ENCODE measurements at regions not wholly inside any gene's neighbourhood (a gene's known extent, or its start where the extent isn't known, plus 50 kb on each side); places are given as distances from the start of the nearest gene placed in this dataset.

DNA sequence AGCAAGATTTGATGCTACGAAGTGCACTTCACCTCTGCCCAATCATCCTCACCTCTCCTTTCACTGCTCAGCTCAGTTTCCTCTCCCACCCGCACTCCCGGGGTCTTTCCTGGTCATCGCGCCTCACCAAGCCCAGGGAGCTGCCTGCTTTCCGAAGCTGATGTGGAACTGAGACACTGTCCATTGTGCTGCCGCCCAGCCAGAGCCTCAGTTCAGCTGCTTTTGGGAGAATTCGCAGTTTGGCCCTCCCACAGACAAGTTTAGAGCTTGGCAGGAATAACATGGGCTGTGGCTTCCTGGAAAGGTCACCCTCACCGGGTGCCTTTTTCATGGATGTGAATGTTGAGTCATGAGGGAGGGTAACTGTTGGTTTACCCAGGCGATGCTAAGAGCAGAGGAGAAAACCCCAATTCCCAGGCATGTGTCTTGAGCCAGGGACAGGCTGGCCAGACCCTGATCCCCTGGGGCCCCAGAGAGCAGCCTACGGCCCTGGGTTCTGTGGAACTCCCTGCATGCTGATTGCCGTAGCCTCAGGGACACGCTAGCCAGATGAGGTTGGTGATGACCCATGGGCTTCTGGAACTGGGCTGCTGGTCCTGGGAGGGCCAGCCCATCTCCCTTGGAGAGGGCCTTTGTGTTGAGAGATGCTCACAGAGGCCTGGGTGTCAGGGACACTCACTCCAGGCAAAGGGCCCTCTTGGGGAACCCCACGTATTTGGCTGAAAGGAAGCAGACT is 1687.5 kb downstream of the TP53TG3F start:
- no peak overlapping the region for H3K4me2 ChIP-seq (ENCODE audit: insufficient read depth, low read length)
- no peaks in the 10 kb centered on the region for H3K9me1 ChIP-seq (ENCODE audit: control insufficient read depth, insufficient read depth, low read length)
- in situ Hi-C loops (cut with MboI) (no loop called here), intact Hi-C loops (cut with micrococcal nuclease) (no loop called here)
- DNase-seq (ENCODE audit: extremely low read depth in 1 of 4, low spot score in 3 of 4) (no peak), FAIRE-seq (no peak), ATAC-seq (no peak)
- CTCF ChIA-PET (ENCODE audit: low intra/inter-chr PET ratio), result no interaction called here
- no peaks in the 10 kb centered on the region for H3K4me1 ChIP-seq (replicated peaks in 1 of 2; ENCODE audit: control insufficient read depth in 2 of 2, insufficient read depth in 2 of 2, low read length in 2 of 2)
- no peaks in the 10 kb centered on the region for H4K20me1 ChIP-seq (replicated peaks; ENCODE audit: control insufficient read depth, insufficient read depth, low read length)
- no peaks in the 10 kb centered on the region for H3K27me3 ChIP-seq (ENCODE audit: control insufficient read depth in 2 of 2, insufficient read depth in 2 of 2, low read length in 2 of 2)
- no peaks in the 10 kb centered on the region for H3K79me2 ChIP-seq (ENCODE audit: control insufficient read depth, insufficient read depth, low read length)
- H3K36me3 ChIP-seq (ENCODE audit: control insufficient read depth, insufficient read depth, low read length), result no peaks in the 10 kb centered on the region
- BruUV-seq (replicated peaks), result no TSS peak
- no peak overlapping the region for H3K9ac ChIP-seq (ENCODE audit: insufficient read depth in 1 of 2, low read depth in 2 of 2, low read length in 2 of 2)
- WGBS (ENCODE audit: insufficient coverage, low coverage, missing lambda C conversion rate), result 7% methylated on average over 12 of the region's 14 CpGs
- POLR2A ChIA-PET, result no interaction called here
- H3K9me3 ChIP-seq (replicated peaks; ENCODE audit: control insufficient read depth, insufficient read depth, low read depth, low read length), result no peaks in the 10 kb centered on the region; the same call in 1 of the 2 replicates
- H3K4me3 ChIP-seq, result no peak overlapping the region
- TF ChIP-seq GABPB1 (CRISPR knock-in tag; IDR thresholded peaks at IDR 0.05), result no peak
- no peak for TF ChIP-seq PYGO2 (tag; IDR thresholded peaks at IDR 0.05)
- no peak overlapping the region for H3K27ac ChIP-seq (ENCODE audit: extremely low read depth, low read depth, low read length)
- H2AFZ ChIP-seq (ENCODE audit: low read depth, low read length), result no peak overlapping the region

DNA sequence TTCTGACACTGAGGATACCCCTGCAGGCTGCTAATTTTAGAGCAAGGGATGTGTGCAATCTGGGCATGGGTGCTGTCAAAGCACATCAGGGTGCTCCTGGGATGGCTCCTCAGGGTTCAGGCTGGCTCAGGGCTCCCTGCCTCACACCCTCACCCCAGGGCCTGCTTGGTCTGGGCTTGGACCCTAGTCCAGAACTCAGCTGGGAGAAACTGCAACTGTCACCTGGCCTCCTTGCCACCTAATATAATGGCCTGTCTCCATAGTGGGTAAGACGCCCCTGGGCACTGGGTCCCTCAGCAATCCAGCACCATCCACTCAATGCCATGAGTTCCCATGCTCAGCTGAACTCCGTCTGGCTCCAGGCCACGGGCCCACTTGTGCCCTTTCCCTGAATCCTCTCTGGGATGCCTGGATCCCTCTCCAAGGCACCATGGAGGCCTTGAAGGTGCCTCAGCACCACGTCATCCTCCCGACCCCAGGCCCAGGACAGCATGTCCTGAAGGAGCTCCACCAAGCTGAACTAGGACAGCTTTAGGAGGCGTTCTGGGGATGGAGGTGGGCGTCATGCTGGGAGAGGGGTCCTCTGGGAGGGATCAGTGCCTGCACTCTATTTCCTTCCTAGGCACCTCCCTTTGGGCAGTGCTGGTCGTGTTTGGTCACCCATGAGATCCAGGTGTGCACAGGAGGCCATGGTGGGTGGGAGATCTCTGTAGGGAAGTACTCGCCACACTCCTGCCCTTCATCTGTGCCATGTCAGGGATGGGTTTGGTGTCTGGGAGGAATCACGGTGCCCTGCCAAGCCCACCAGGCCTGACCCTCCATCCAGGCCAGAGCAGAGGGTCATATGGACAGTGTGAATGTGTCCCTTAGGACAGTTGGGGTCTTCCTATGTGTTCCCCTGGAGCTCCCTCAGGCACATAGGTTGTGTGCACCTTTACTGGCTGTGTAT is 1688.4 kb downstream of the TP53TG3F start:
- H3K4me1 ChIP-seq (replicated peaks in 1 of 2; ENCODE audit: control insufficient read depth in 2 of 2, insufficient read depth in 2 of 2, low read length in 2 of 2), result no peaks in the 10 kb centered on the region
- H3K27ac ChIP-seq (ENCODE audit: extremely low read depth, low read depth, low read length), result no peak overlapping the region
- no peak for ATAC-seq
- no peaks in the 10 kb centered on the region for H4K20me1 ChIP-seq (replicated peaks; ENCODE audit: control insufficient read depth, insufficient read depth, low read length)
- H3K9ac ChIP-seq (ENCODE audit: insufficient read depth in 1 of 2, low read depth in 2 of 2, low read length in 2 of 2), result no peak overlapping the region
- BruUV-seq (replicated peaks), result no TSS peak
- no peaks in the 10 kb centered on the region for H3K79me2 ChIP-seq (ENCODE audit: control insufficient read depth, insufficient read depth, low read length)
- in situ Hi-C loops (cut with MboI) (no loop called here), intact Hi-C loops (cut with micrococcal nuclease) (no loop called here)
- CTCF ChIA-PET (ENCODE audit: low intra/inter-chr PET ratio), result no interaction called here
- POLR2A ChIA-PET, result no interaction called here
- no peak for DNase-seq (ENCODE audit: extremely low read depth in 1 of 4, low spot score in 3 of 4)
- no peak for FAIRE-seq
- H3K36me3 ChIP-seq (ENCODE audit: control insufficient read depth, insufficient read depth, low read length), result no peaks in the 10 kb centered on the region
- no peak overlapping the region for H3K4me3 ChIP-seq
- no peaks in the 10 kb centered on the region for H3K27me3 ChIP-seq (ENCODE audit: control insufficient read depth in 2 of 2, insufficient read depth in 2 of 2, low read length in 2 of 2)
- no peak overlapping the region for H3K4me2 ChIP-seq (ENCODE audit: insufficient read depth, low read length)
- no peaks in the 10 kb centered on the region for H3K9me1 ChIP-seq (ENCODE audit: control insufficient read depth, insufficient read depth, low read length)
- 1% methylated on average over 9 of the region's 10 CpGs for WGBS (ENCODE audit: insufficient coverage, low coverage, missing lambda C conversion rate)
- no peak overlapping the region for H2AFZ ChIP-seq (ENCODE audit: low read depth, low read length)
- H3K9me3 ChIP-seq (replicated peaks; ENCODE audit: control insufficient read depth, insufficient read depth, low read depth, low read length), result no peaks in the 10 kb centered on the region; the same call in 1 of the 2 replicates
- TF ChIP-seq HNRNPL (IDR thresholded peaks at IDR 0.05; ENCODE audit: low read depth, low read length) (no peak), ZNF41 (CRISPR knock-in tag; conservative IDR thresholded peaks at IDR 0.05) (no peak), BACH1 (tag; IDR thresholded peaks at IDR 0.05) (no peak), NCOA6 (IDR thresholded peaks at IDR 0.05) (no peak), NFATC3 (IDR thresholded peaks at IDR 0.05) (no peak)
- TF ChIP-seq, protein P1, sequence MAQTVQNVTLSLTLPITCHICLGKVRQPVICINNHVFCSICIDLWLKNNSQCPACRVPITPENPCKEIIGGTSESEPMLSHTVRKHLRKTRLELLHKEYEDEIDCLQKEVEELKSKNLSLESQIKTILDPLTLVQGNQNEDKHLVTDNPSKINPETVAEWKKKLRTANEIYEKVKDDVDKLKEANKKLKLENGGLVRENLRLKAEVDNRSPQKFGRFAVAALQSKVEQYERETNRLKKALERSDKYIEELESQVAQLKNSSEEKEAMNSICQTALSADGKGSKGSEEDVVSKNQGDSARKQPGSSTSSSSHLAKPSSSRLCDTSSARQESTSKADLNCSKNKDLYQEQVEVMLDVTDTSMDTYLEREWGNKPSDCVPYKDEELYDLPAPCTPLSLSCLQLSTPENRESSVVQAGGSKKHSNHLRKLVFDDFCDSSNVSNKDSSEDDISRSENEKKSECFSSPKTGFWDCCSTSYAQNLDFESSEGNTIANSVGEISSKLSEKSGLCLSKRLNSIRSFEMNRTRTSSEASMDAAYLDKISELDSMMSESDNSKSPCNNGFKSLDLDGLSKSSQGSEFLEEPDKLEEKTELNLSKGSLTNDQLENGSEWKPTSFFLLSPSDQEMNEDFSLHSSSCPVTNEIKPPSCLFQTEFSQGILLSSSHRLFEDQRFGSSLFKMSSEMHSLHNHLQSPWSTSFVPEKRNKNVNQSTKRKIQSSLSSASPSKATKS (CRISPR knock-in tag; IDR thresholded peaks at IDR 0.05), result no peak
- TF ChIP-seq, protein P2, sequence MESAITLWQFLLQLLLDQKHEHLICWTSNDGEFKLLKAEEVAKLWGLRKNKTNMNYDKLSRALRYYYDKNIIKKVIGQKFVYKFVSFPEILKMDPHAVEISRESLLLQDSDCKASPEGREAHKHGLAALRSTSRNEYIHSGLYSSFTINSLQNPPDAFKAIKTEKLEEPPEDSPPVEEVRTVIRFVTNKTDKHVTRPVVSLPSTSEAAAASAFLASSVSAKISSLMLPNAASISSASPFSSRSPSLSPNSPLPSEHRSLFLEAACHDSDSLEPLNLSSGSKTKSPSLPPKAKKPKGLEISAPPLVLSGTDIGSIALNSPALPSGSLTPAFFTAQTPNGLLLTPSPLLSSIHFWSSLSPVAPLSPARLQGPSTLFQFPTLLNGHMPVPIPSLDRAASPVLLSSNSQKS (CRISPR knock-in tag; IDR thresholded peaks at IDR 0.05), result no peak

All from K562 (cell line).